ENCODE measurements at regions not wholly inside any gene's neighbourhood (a gene's known extent, or its start where the extent isn't known, plus 50 kb on each side); places are given as distances from the start of the nearest gene placed in this dataset.

DNA sequence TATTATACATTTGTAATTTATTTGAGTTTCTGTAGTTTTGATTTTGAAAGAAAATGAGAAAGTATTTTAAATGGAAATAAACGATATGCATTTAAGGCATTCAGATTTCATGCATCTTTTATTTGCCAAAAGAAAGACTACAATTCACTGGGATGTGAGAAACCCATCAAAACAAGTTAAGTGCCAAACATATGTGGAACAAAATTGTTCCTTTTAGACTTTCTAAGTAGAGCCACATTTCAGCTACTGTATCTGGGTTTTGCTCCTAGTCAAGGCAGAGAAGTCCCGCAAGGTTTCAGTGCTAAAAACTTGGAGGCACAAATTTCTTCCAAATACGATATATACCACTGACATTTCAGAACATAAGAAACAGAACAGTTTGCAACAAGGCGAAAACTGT lies 1191.9 kb downstream of the SLITRK5 start:
- Histone ChIP-seq H3K4me1 (no peaks in the 10 kb centered on the region), H3K9me3 (no peaks in the 10 kb centered on the region), H3K4me3 (no peak overlapping the region), H3K36me3 (no peaks in the 10 kb centered on the region), H3K27me3 (no peaks in the 10 kb centered on the region), H3K27ac (no peak overlapping the region)
- intact Hi-C loops (cut with DNase I) = no loop called here
- DNase-seq (ENCODE audit: extremely low spot score in 2 of 2) = no peak
- TF ChIP-seq POLR2AphosphoS5 (IDR thresholded peaks at IDR 0.05; ENCODE audit: insufficient read depth in 1 of 2, low read depth in 1 of 2) (no peak), POLR2A (IDR thresholded peaks at IDR 0.05) (no peak)
- TF ChIP-seq, protein P1, sequence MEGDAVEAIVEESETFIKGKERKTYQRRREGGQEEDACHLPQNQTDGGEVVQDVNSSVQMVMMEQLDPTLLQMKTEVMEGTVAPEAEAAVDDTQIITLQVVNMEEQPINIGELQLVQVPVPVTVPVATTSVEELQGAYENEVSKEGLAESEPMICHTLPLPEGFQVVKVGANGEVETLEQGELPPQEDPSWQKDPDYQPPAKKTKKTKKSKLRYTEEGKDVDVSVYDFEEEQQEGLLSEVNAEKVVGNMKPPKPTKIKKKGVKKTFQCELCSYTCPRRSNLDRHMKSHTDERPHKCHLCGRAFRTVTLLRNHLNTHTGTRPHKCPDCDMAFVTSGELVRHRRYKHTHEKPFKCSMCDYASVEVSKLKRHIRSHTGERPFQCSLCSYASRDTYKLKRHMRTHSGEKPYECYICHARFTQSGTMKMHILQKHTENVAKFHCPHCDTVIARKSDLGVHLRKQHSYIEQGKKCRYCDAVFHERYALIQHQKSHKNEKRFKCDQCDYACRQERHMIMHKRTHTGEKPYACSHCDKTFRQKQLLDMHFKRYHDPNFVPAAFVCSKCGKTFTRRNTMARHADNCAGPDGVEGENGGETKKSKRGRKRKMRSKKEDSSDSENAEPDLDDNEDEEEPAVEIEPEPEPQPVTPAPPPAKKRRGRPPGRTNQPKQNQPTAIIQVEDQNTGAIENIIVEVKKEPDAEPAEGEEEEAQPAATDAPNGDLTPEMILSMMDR (IDR thresholded peaks at IDR 0.05) = no peak

GRCh38 chr13:88866195-88866594 lies 1195.0 kb downstream of the SLITRK5 start:
- no peak for TF ChIP-seq POLR2A (IDR thresholded peaks at IDR 0.05)
- TF ChIP-seq, protein P1 (IDR thresholded peaks at IDR 0.05) = no peak
- Histone ChIP-seq H3K4me1 (no peaks in the 10 kb centered on the region), H3K27me3 (no peaks in the 10 kb centered on the region), H3K9me3 (no peaks in the 10 kb centered on the region), H3K4me3 (no peak overlapping the region), H3K27ac (no peak overlapping the region), H3K36me3 (no peaks in the 10 kb centered on the region)
- intact Hi-C loops (cut with DNase I) = no loop called here
- no peak for DNase-seq (ENCODE audit: extremely low spot score in 2 of 2)

GRCh38 chr13:88883741-88884140 lies 1212.6 kb downstream of the SLITRK5 start:
- H3K4me1 ChIP-seq = no peaks in the 10 kb centered on the region
- no peaks in the 10 kb centered on the region for H3K36me3 ChIP-seq
- intact Hi-C loops (cut with DNase I) = no loop called here
- no peak overlapping the region for H3K27ac ChIP-seq
- no peaks in the 10 kb centered on the region for H3K9me3 ChIP-seq
- H3K4me3 ChIP-seq = no peak overlapping the region
- H3K27me3 ChIP-seq = no peaks in the 10 kb centered on the region
- no peak for DNase-seq (ENCODE audit: extremely low spot score in 2 of 2)
- TF ChIP-seq POLR2A (IDR thresholded peaks at IDR 0.05) = no peak
- TF ChIP-seq, protein P1 (IDR thresholded peaks at IDR 0.05) = no peak
- TF ChIP-seq POLR2AphosphoS5 (IDR thresholded peaks at IDR 0.05; ENCODE audit: insufficient read depth in 1 of 2, low read depth in 1 of 2) = no peak

DNA sequence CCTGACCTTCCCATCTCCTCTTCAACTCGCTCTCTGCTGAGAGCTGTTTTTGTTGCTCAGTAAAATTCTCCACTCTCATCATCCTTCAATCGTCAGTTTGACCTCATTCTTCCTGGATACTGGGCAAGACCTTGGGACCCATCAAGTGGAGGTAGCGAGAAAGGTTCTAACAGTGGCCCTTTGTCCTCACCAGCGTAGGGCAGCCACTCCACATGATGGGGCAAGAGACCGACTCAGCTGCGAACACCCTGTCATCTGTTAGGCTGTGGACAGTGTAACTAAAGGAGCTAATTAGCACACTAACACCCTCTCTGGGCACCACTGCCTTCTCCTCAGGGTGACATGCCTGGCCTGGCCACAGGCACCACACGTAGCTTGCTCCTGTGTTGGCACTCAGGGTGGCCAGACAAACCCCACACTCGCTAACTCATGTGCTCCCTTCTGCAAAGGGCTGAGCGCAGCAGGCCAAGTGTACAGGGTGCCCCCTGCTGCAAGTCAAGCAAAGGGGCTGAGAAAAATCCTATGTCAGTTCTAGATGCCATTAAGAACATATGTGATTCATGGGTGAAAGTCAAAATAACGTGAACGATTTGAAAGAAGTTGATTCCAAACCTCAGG lies 1216.0 kb downstream of the SLITRK5 start:
- no peak for DNase-seq (ENCODE audit: extremely low spot score in 2 of 2)
- Histone ChIP-seq H3K4me1 (no peaks in the 10 kb centered on the region), H3K4me3 (no peak overlapping the region), H3K27me3 (no peaks in the 10 kb centered on the region), H3K36me3 (no peaks in the 10 kb centered on the region), H3K9me3 (no peaks in the 10 kb centered on the region), H3K27ac (no peak overlapping the region)
- TF ChIP-seq, protein P1 (IDR thresholded peaks at IDR 0.05) = no peak
- TF ChIP-seq POLR2AphosphoS5 (IDR thresholded peaks at IDR 0.05; ENCODE audit: insufficient read depth in 1 of 2, low read depth in 1 of 2) (no peak), POLR2A (IDR thresholded peaks at IDR 0.05) (no peak)
- intact Hi-C loops (cut with DNase I) = no loop called here

- no peak for DNase-seq (ENCODE audit: extremely low spot score in 2 of 2)
- no peaks in the 10 kb centered on the region for H3K36me3 ChIP-seq
- TF ChIP-seq POLR2AphosphoS5 (IDR thresholded peaks at IDR 0.05; ENCODE audit: insufficient read depth in 1 of 2, low read depth in 1 of 2) (no peak), POLR2A (IDR thresholded peaks at IDR 0.05) (no peak)
- TF ChIP-seq, protein P1 (IDR thresholded peaks at IDR 0.05) = no peak
- H3K4me1 ChIP-seq = no peaks in the 10 kb centered on the region
- intact Hi-C loops (cut with DNase I) = no loop called here
- no peak overlapping the region for H3K4me3 ChIP-seq
- H3K27ac ChIP-seq = no peak overlapping the region
- H3K27me3 ChIP-seq = no peaks in the 10 kb centered on the region
- H3K9me3 ChIP-seq = no peaks in the 10 kb centered on the region
These were observed 1224.2 kb downstream of the SLITRK5 start for GRCh38 chr13:88895261-88895941.

Measured in vagina (tissue), 2 donors.